ENCODE measurements at regions not wholly inside any gene's neighbourhood (a gene's known extent, or its start where the extent isn't known, plus 50 kb on each side); places are given as distances from the start of the nearest gene placed in this dataset.

DNA sequence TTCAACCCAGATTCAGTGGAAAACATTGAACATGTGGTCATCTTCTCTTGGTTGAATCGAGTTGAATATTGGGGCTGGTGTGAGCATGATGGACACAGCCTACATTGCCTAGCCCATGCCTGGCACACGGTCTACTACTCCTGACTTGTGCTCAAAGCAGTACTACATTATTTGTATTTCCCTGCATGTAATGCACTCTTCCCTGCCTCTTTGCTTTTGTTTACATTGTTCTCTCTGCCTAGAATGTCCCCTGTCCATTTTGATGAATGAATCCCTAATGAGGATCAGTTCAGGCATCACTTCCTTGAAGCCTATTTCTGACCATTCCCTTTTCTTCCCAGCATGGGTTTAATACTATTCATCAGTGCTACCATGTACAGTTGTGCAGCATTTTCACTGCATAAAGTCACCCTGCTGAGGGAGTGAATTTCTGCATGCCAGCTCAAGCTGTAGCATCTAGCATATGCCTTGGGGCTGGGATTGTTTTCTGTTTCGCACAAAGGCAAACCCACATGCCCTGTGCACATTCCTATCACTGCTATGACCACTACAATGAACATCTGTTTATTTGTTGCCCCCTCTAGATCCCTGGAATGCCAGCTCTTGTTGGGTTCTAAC, 75.3 kb upstream of the CCN6 start:
- no peak for TF ChIP-seq CTCF (IDR thresholded peaks at IDR 0.05)
- TF ChIP-seq POLR2A (IDR thresholded peaks at IDR 0.05), result no peak
